Fibroblast of lung (primary cell): ENCODE measurements at regions not wholly inside any gene's neighbourhood (a gene's known extent, or its start where the extent isn't known, plus 50 kb on each side); places are given as distances from the start of the nearest gene placed in this dataset.

ENCODE experiments used
- DNase-seq, 2 donors: peaks; one replicate each; pipeline versions ENCODE4 v3.0.0 to v3.0.0-alpha.2; 2010; ENCODE audit warnings: low read depth in 2 of 2
- H2AFZ ChIP-seq: 2 replicates; pipeline ENCODE4 v1.5.1; 2012; ENCODE audit warnings: low read length, control low read depth, inconsistent platforms
- H3K27ac ChIP-seq: 2 replicates; pipeline ENCODE4 v1.5.1; 2011; ENCODE audit warnings: low read length, control low read depth; ENCODE audit not compliant: insufficient read depth
- H3K27me3 ChIP-seq: 2 replicates; pipeline ENCODE4 v1.5.1; 2011; ENCODE audit warnings: mild to moderate bottlenecking, low read length; ENCODE audit not compliant: control insufficient read depth, insufficient read depth
- H3K36me3 ChIP-seq: 2 replicates; pipeline ENCODE4 v1.5.1; 2011; ENCODE audit warnings: low read length; ENCODE audit not compliant: control insufficient read depth, insufficient read depth
- H3K4me1 ChIP-seq: 2 replicates; pipeline ENCODE4 v1.5.1; 2011; ENCODE audit warnings: low read length; ENCODE audit not compliant: control insufficient read depth, insufficient read depth; ENCODE audit errors: extremely low read depth
- H3K4me2 ChIP-seq: 2 replicates; pipeline ENCODE4 v1.5.1; 2011; ENCODE audit warnings: low read length, control low read depth; ENCODE audit not compliant: insufficient read depth; ENCODE audit errors: extremely low read depth
- H3K4me3 ChIP-seq, 4 experiments: fragments of 200-600 bp in 1 of 4; sonication (generic) in 1 of 4; replicated peaks in 1 of 4; 2 replicates each; pipeline ENCODE4 v1.5.1; 2011 to 2016; ENCODE audit warnings: low read length in 4 of 4, low read depth in 3 of 4, mild to moderate bottlenecking in 3 of 4, control low read depth in 2 of 4, inconsistent platforms in 1 of 4, mixed read lengths in 1 of 4; ENCODE audit not compliant: insufficient read depth in 1 of 4; ENCODE audit errors: control extremely low read depth in 1 of 4
- H3K79me2 ChIP-seq: 2 replicates; pipeline ENCODE4 v1.5.1; 2012; ENCODE audit warnings: mild to moderate bottlenecking, low read length, inconsistent platforms; ENCODE audit not compliant: control insufficient read depth, insufficient read depth
- H3K9ac ChIP-seq: 2 replicates; pipeline ENCODE4 v1.5.1; 2011; ENCODE audit warnings: mild to moderate bottlenecking, low read length, control low read depth; ENCODE audit not compliant: insufficient read depth
- H3K9me3 ChIP-seq: 2 replicates; pipeline ENCODE4 v1.5.1; 2012; ENCODE audit warnings: low read depth, low read length; ENCODE audit not compliant: control insufficient read depth, insufficient read depth
- H4K20me1 ChIP-seq: 2 replicates; pipeline ENCODE4 v1.5.1; 2011; ENCODE audit warnings: low read length; ENCODE audit not compliant: control insufficient read depth, insufficient read depth; ENCODE audit errors: extremely low read depth
- CTCF ChIP-seq, 2 donors: IDR thresholded peaks in 1 of 2; conservative IDR thresholded peaks in 1 of 2; 1 replicate in 1 of 2; 2 replicates in 1 of 2; pipeline ENCODE4 v1.5.1; 2011 to 2012; ENCODE audit warnings: low read length in 2 of 2, control low read depth in 1 of 2, inconsistent platforms in 1 of 2, low read depth in 1 of 2, mild to moderate bottlenecking in 1 of 2
- EZH2 ChIP-seq: IDR thresholded peaks from 2 replicates; pipeline ENCODE4 v1.5.1; 2012; ENCODE audit warnings: low read length, control low read depth, mild to moderate bottlenecking; ENCODE audit errors: missing control alignments

GRCh38 chr11:79694368-79694767, 253.5 kb upstream of the TENM4 start:
- Histone ChIP-seq H3K27ac (no peak overlapping the region), H4K20me1 (no peaks in the 10 kb centered on the region), H3K4me2 (no peak overlapping the region), H3K4me1 (no peaks in the 10 kb centered on the region), H3K4me3 (no peak overlapping the region), H3K9me3 (no peaks in the 10 kb centered on the region), H3K36me3 (no peaks in the 10 kb centered on the region), H3K79me2 (no peaks in the 10 kb centered on the region), H2AFZ (no peak overlapping the region), H3K27me3 (no peaks in the 10 kb centered on the region), H3K9ac (no peak overlapping the region)
- TF ChIP-seq EZH2 (no peak), CTCF (conservative IDR thresholded peaks at IDR 0.05 in 1 of 2, IDR thresholded peaks at IDR 0.05 in 1 of 2; ENCODE audit: low read depth in 1 of 2, low read length in 2 of 2) (no peak)
- DNase-seq = no peak

GRCh38 chr11:79691445-79691844, 250.6 kb upstream of the TENM4 start:
- Histone ChIP-seq H3K4me1 (no peaks in the 10 kb centered on the region), H3K27ac (no peak overlapping the region), H3K9ac (no peak overlapping the region), H3K4me2 (no peak overlapping the region), H4K20me1 (no peaks in the 10 kb centered on the region), H3K4me3 (no peak overlapping the region), H3K36me3 (no peaks in the 10 kb centered on the region), H2AFZ (no peak overlapping the region), H3K79me2 (no peaks in the 10 kb centered on the region), H3K9me3 (no peaks in the 10 kb centered on the region), H3K27me3 (no peaks in the 10 kb centered on the region)
- DNase-seq = no peak
- TF ChIP-seq CTCF (conservative IDR thresholded peaks at IDR 0.05 in 1 of 2, IDR thresholded peaks at IDR 0.05 in 1 of 2; ENCODE audit: low read depth in 1 of 2, low read length in 2 of 2) (no peak), EZH2 (no peak)

- H4K20me1 ChIP-seq = no peaks in the 10 kb centered on the region
- no peak overlapping the region for H3K9ac ChIP-seq
- H3K36me3 ChIP-seq = no peaks in the 10 kb centered on the region
- no peaks in the 10 kb centered on the region for H3K27me3 ChIP-seq
- no peak overlapping the region for H3K27ac ChIP-seq
- no peak overlapping the region for H3K4me2 ChIP-seq
- H3K9me3 ChIP-seq = no peaks in the 10 kb centered on the region
- H3K79me2 ChIP-seq = no peaks in the 10 kb centered on the region
- DNase-seq = no peak
- H2AFZ ChIP-seq = no peak overlapping the region
- no peaks in the 10 kb centered on the region for H3K4me1 ChIP-seq
- no peak for TF ChIP-seq EZH2
- TF ChIP-seq CTCF (conservative IDR thresholded peaks at IDR 0.05 in 1 of 2, IDR thresholded peaks at IDR 0.05 in 1 of 2; ENCODE audit: low read depth in 1 of 2, low read length in 2 of 2) = no peak
- H3K4me3 ChIP-seq = no peak overlapping the region
Observed at GRCh38 chr11:79686703-79687419, 246.0 kb upstream of the TENM4 start.
